NB4 (cell line): ENCODE measurements at regions not wholly inside any gene's neighbourhood (a gene's known extent, or its start where the extent isn't known, plus 50 kb on each side); places are given as distances from the start of the nearest gene placed in this dataset.

Source experiments
- DNase-seq: peaks from one replicate; pipeline ENCODE4 v3.0.0; 2010; ENCODE audit warnings: low read depth
- H3K4me3 ChIP-seq: one replicate; pipeline ENCODE4 v1.5.1; 2011; ENCODE audit warnings: mild to moderate bottlenecking, low read depth, low read length, moderate library complexity
- CTCF ChIP-seq: IDR thresholded peaks from one replicate; pipeline ENCODE4 v1.5.1; 2012; ENCODE audit warnings: low read depth, low read length
- MAX ChIP-seq: IDR thresholded peaks from 2 replicates; pipeline ENCODE4 v1.6.1; 2011; ENCODE audit warnings: low read depth, low read length
- MYC ChIP-seq: IDR thresholded peaks from 2 replicates; pipeline ENCODE4 v1.6.1; 2011; ENCODE audit warnings: low read depth, low read length
- POLR2A ChIP-seq: IDR thresholded peaks from 2 replicates; pipeline ENCODE4 v1.6.1; 2011; ENCODE audit warnings: mild to moderate bottlenecking; ENCODE audit not compliant: insufficient read length; ENCODE audit errors: extremely low read depth

GRCh38 chr1:157920748-157921147, 72.7 kb upstream of the KIRREL1 start:
- no peak for DNase-seq
- no peak overlapping the region for H3K4me3 ChIP-seq
- TF ChIP-seq MYC (no peak), CTCF (no peak), MAX (no peak), POLR2A (no peak)

GRCh38 chr1:157925419-157926166, 67.9 kb upstream of the KIRREL1 start:
- DNase-seq, result no peak
- H3K4me3 ChIP-seq, result no peak overlapping the region
- TF ChIP-seq CTCF (no peak), POLR2A (no peak), MYC (no peak), MAX (no peak)

- DNase-seq, result peak; percentile 69
Observed at GRCh38 chr1:157932069-157932468, 61.4 kb upstream of the KIRREL1 start.

GRCh38 chr1:157937744-157938143, 55.7 kb upstream of the KIRREL1 start:
- TF ChIP-seq CTCF (no peak), MYC (no peak), POLR2A (no peak), MAX (no peak)
- DNase-seq, result no peak
- no peak overlapping the region for H3K4me3 ChIP-seq

More at GRCh38 chr1:157932069-157932468, 61.4 kb upstream of the KIRREL1 start:
- TF ChIP-seq MYC (peak; percentile 75), CTCF (no peak), POLR2A (no peak), MAX (peak; percentile 61)
- H3K4me3 ChIP-seq, result no peak overlapping the region

- no peak for TF ChIP-seq POLR2A
- no peak for TF ChIP-seq CTCF
- TF ChIP-seq MYC, result no peak
- no peak for TF ChIP-seq MAX
- DNase-seq, result no peak
- no peak overlapping the region for H3K4me3 ChIP-seq
Observed at GRCh38 chr1:157941939-157942338, 51.5 kb upstream of the KIRREL1 start.
